Activated gamma-delta T cell (primary cell): ENCODE measurements at regions not wholly inside any gene's neighbourhood (a gene's known extent, or its start where the extent isn't known, plus 50 kb on each side); places are given as distances from the start of the nearest gene placed in this dataset.

Experiments
- DNase-seq: peaks from one replicate; lab custom pipeline; 2025; lab: John Stamatoyannopoulos, UW

- no peak for DNase-seq
These were observed 95.5 kb upstream of the ST6GAL2 start for GRCh38 chr2:106981491-106981890.

GRCh38 chr2:106982350-106982749 lies 96.4 kb upstream of the ST6GAL2 start:
- DNase-seq: no peak

- DNase-seq: no peak
These were observed 97.3 kb upstream of the ST6GAL2 start for GRCh38 chr2:106983305-106983704.

- DNase-seq: no peak
These were observed 102.4 kb upstream of the ST6GAL2 start for GRCh38 chr2:106988361-106988760.

GRCh38 chr2:106990297-106990696 lies 104.3 kb upstream of the ST6GAL2 start:
- no peak for DNase-seq

- no peak for DNase-seq
These were observed 105.9 kb upstream of the ST6GAL2 start for GRCh38 chr2:106991866-106992265.

- DNase-seq: no peak
These were observed 109.6 kb upstream of the ST6GAL2 start for GRCh38 chr2:106995556-106995955.

- DNase-seq: no peak
These were observed 110.3 kb upstream of the ST6GAL2 start for GRCh38 chr2:106996171-106996769.

GRCh38 chr2:106997204-106997603 lies 111.2 kb upstream of the ST6GAL2 start:
- no peak for DNase-seq

GRCh38 chr2:107001062-107001461 lies 115.1 kb upstream of the ST6GAL2 start:
- no peak for DNase-seq

- DNase-seq: no peak
These were observed 115.6 kb upstream of the ST6GAL2 start for GRCh38 chr2:107001551-107001950.

GRCh38 chr2:107001964-107002696 lies 116.2 kb upstream of the ST6GAL2 start:
- DNase-seq: no peak

- no peak for DNase-seq
These were observed 116.8 kb upstream of the ST6GAL2 start for GRCh38 chr2:107002735-107003134.

GRCh38 chr2:107005853-107006252 lies 119.9 kb upstream of the ST6GAL2 start:
- DNase-seq: no peak

GRCh38 chr2:107006836-107007235 lies 120.9 kb upstream of the ST6GAL2 start:
- no peak for DNase-seq

- no peak for DNase-seq
These were observed 122.0 kb upstream of the ST6GAL2 start for GRCh38 chr2:107007927-107008326.

- DNase-seq: no peak
These were observed 122.9 kb upstream of the ST6GAL2 start for GRCh38 chr2:107008843-107009242.

- no peak for DNase-seq
These were observed 123.3 kb upstream of the ST6GAL2 start for GRCh38 chr2:107009275-107009674.

- DNase-seq: no peak
These were observed 126.8 kb upstream of the ST6GAL2 start for GRCh38 chr2:107012714-107013306.

- no peak for DNase-seq
These were observed 127.9 kb upstream of the ST6GAL2 start for GRCh38 chr2:107013884-107014283.

- DNase-seq: no peak
These were observed 132.4 kb upstream of the ST6GAL2 start for GRCh38 chr2:107018366-107018765.

- no peak for DNase-seq
These were observed 134.4 kb upstream of the ST6GAL2 start for GRCh38 chr2:107020392-107020791.

GRCh38 chr2:107024269-107024668 lies 138.3 kb upstream of the ST6GAL2 start:
- DNase-seq: no peak
